ENCODE measurements at regions not wholly inside any gene's neighbourhood (a gene's known extent, or its start where the extent isn't known, plus 50 kb on each side); places are given as distances from the start of the nearest gene placed in this dataset.
"Not testable (repeated sequence)": the region's sequence is repeated elsewhere in the genome, so short reads cannot be mapped to it uniquely, and the experiment has no call there.

- not testable (repeated sequence) for H3K27ac ChIP-seq (ENCODE audit: low read depth, low read length); H3K4me3 ChIP-seq (ENCODE audit: low read depth in 1 of 2, low read length in 2 of 2); H3K27me3 ChIP-seq (ENCODE audit: control insufficient read depth in 1 of 2, insufficient read depth in 2 of 2, low read length in 2 of 2); H3K9me3 ChIP-seq (ENCODE audit: low read length); H3K9ac ChIP-seq (ENCODE audit: low read length)
- H3K36me3 ChIP-seq (ENCODE audit: insufficient read depth, low read length), result peaks cover 54% of the 10 kb centered on the region
- H3K4me1 ChIP-seq (ENCODE audit: insufficient read depth, low read length), result peaks cover 20% of the 10 kb centered on the region
These were observed 99.9 kb downstream of the NCOR2 start for GRCh38 chr12:124467549-124467948.

- H3K27ac ChIP-seq (ENCODE audit: low read depth, low read length), result no peak overlapping the region
- H3K9me3 ChIP-seq (ENCODE audit: low read length), result peaks cover 5% of the 10 kb centered on the region
- no peaks in the 10 kb centered on the region for H3K27me3 ChIP-seq (ENCODE audit: control insufficient read depth in 1 of 2, insufficient read depth in 2 of 2, low read length in 2 of 2)
- peaks cover 51% of the 10 kb centered on the region for H3K36me3 ChIP-seq (ENCODE audit: insufficient read depth, low read length)
- no peak overlapping the region for H3K9ac ChIP-seq (ENCODE audit: low read length)
- peaks cover 28% of the 10 kb centered on the region for H3K4me1 ChIP-seq (ENCODE audit: insufficient read depth, low read length)
- H3K4me3 ChIP-seq (ENCODE audit: low read depth in 1 of 2, low read length in 2 of 2), result no peak overlapping the region
These were observed 100.9 kb downstream of the NCOR2 start for GRCh38 chr12:124466216-124467128.

- peaks cover 28% of the 10 kb centered on the region for H3K4me1 ChIP-seq (ENCODE audit: insufficient read depth, low read length)
- no peak overlapping the region for H3K4me3 ChIP-seq (ENCODE audit: low read depth in 1 of 2, low read length in 2 of 2)
- no peaks in the 10 kb centered on the region for H3K27me3 ChIP-seq (ENCODE audit: control insufficient read depth in 1 of 2, insufficient read depth in 2 of 2, low read length in 2 of 2)
- H3K9ac ChIP-seq (ENCODE audit: low read length), result no peak overlapping the region
- peaks cover 5% of the 10 kb centered on the region for H3K9me3 ChIP-seq (ENCODE audit: low read length)
- no peak overlapping the region for H3K27ac ChIP-seq (ENCODE audit: low read depth, low read length)
- peaks cover 49% of the 10 kb centered on the region for H3K36me3 ChIP-seq (ENCODE audit: insufficient read depth, low read length)
These were observed 101.9 kb downstream of the NCOR2 start for GRCh38 chr12:124465473-124465872.

GRCh38 chr12:124464830-124465229 lies 102.6 kb downstream of the NCOR2 start:
- H3K27ac ChIP-seq (ENCODE audit: low read depth, low read length), result no peak overlapping the region
- H3K4me1 ChIP-seq (ENCODE audit: insufficient read depth, low read length), result peaks cover 28% of the 10 kb centered on the region
- H3K36me3 ChIP-seq (ENCODE audit: insufficient read depth, low read length), result peaks cover 50% of the 10 kb centered on the region
- H3K27me3 ChIP-seq (ENCODE audit: control insufficient read depth in 1 of 2, insufficient read depth in 2 of 2, low read length in 2 of 2), result no peaks in the 10 kb centered on the region
- no peak overlapping the region for H3K9ac ChIP-seq (ENCODE audit: low read length)
- H3K9me3 ChIP-seq (ENCODE audit: low read length), result peaks cover 5% of the 10 kb centered on the region
- H3K4me3 ChIP-seq (ENCODE audit: low read depth in 1 of 2, low read length in 2 of 2), result no peak overlapping the region

- peaks cover 47% of the 10 kb centered on the region for H3K36me3 ChIP-seq (ENCODE audit: insufficient read depth, low read length)
- H3K27ac ChIP-seq (ENCODE audit: low read depth, low read length), result no peak overlapping the region
- H3K27me3 ChIP-seq (ENCODE audit: control insufficient read depth in 1 of 2, insufficient read depth in 2 of 2, low read length in 2 of 2), result no peaks in the 10 kb centered on the region
- no peak overlapping the region for H3K9ac ChIP-seq (ENCODE audit: low read length)
- H3K4me1 ChIP-seq (ENCODE audit: insufficient read depth, low read length), result peaks cover 28% of the 10 kb centered on the region
- peaks cover 5% of the 10 kb centered on the region for H3K9me3 ChIP-seq (ENCODE audit: low read length)
- no peak overlapping the region for H3K4me3 ChIP-seq (ENCODE audit: low read depth in 1 of 2, low read length in 2 of 2)
These were observed 103.3 kb downstream of the NCOR2 start for GRCh38 chr12:124464062-124464461.

GRCh38 chr12:124463341-124463921 lies 104.0 kb downstream of the NCOR2 start:
- Histone ChIP-seq H3K4me3 (ENCODE audit: low read depth in 1 of 2, low read length in 2 of 2) (no peak overlapping the region), H3K9ac (ENCODE audit: low read length) (no peak overlapping the region), H3K4me1 (ENCODE audit: insufficient read depth, low read length) (peaks cover 33% of the 10 kb centered on the region), H3K27me3 (ENCODE audit: control insufficient read depth in 1 of 2, insufficient read depth in 2 of 2, low read length in 2 of 2) (no peaks in the 10 kb centered on the region), H3K27ac (ENCODE audit: low read depth, low read length) (peak overlapping the region; percentile 60), H3K9me3 (ENCODE audit: low read length) (peaks cover 5% of the 10 kb centered on the region), H3K36me3 (ENCODE audit: insufficient read depth, low read length) (peaks cover 52% of the 10 kb centered on the region)

GRCh38 chr12:124462750-124463149 lies 104.7 kb downstream of the NCOR2 start:
- peaks cover 53% of the 10 kb centered on the region for H3K36me3 ChIP-seq (ENCODE audit: insufficient read depth, low read length)

GRCh38 chr12:124461851-124462623 lies 105.4 kb downstream of the NCOR2 start:
- Histone ChIP-seq H3K27ac (ENCODE audit: low read depth, low read length) (peak overlapping the region; percentile 30), H3K9ac (ENCODE audit: low read length) (no peak overlapping the region), H3K27me3 (ENCODE audit: control insufficient read depth in 1 of 2, insufficient read depth in 2 of 2, low read length in 2 of 2) (no peaks in the 10 kb centered on the region), H3K9me3 (ENCODE audit: low read length) (peaks cover 5% of the 10 kb centered on the region), H3K36me3 (ENCODE audit: insufficient read depth, low read length) (peaks cover 53% of the 10 kb centered on the region), H3K4me3 (ENCODE audit: low read depth in 1 of 2, low read length in 2 of 2) (no peak overlapping the region), H3K4me1 (ENCODE audit: insufficient read depth, low read length) (peaks cover 41% of the 10 kb centered on the region)

More at GRCh38 chr12:124462750-124463149, 104.7 kb downstream of the NCOR2 start:
- no peak overlapping the region for H3K9ac ChIP-seq (ENCODE audit: low read length)
- H3K4me1 ChIP-seq (ENCODE audit: insufficient read depth, low read length), result peaks cover 40% of the 10 kb centered on the region
- peak overlapping the region; percentile 60 for H3K27ac ChIP-seq (ENCODE audit: low read depth, low read length)
- H3K9me3 ChIP-seq (ENCODE audit: low read length), result peaks cover 5% of the 10 kb centered on the region
- no peak overlapping the region for H3K4me3 ChIP-seq (ENCODE audit: low read depth in 1 of 2, low read length in 2 of 2)
- no peaks in the 10 kb centered on the region for H3K27me3 ChIP-seq (ENCODE audit: control insufficient read depth in 1 of 2, insufficient read depth in 2 of 2, low read length in 2 of 2)

GRCh38 chr12:124461241-124461673 lies 106.2 kb downstream of the NCOR2 start:
- Histone ChIP-seq H3K4me3 (ENCODE audit: low read depth in 1 of 2, low read length in 2 of 2) (no peak overlapping the region), H3K9me3 (ENCODE audit: low read length) (peaks cover 5% of the 10 kb centered on the region), H3K27me3 (ENCODE audit: control insufficient read depth in 1 of 2, insufficient read depth in 2 of 2, low read length in 2 of 2) (no peaks in the 10 kb centered on the region), H3K9ac (ENCODE audit: low read length) (no peak overlapping the region), H3K4me1 (ENCODE audit: insufficient read depth, low read length) (peaks cover 44% of the 10 kb centered on the region), H3K27ac (ENCODE audit: low read depth, low read length) (no peak overlapping the region), H3K36me3 (ENCODE audit: insufficient read depth, low read length) (peaks cover 53% of the 10 kb centered on the region)

GRCh38 chr12:124460771-124461170 lies 106.6 kb downstream of the NCOR2 start:
- peaks cover 5% of the 10 kb centered on the region for H3K9me3 ChIP-seq (ENCODE audit: low read length)
- no peak overlapping the region for H3K27ac ChIP-seq (ENCODE audit: low read depth, low read length)
- H3K4me3 ChIP-seq (ENCODE audit: low read depth in 1 of 2, low read length in 2 of 2), result no peak overlapping the region
- peaks cover 51% of the 10 kb centered on the region for H3K36me3 ChIP-seq (ENCODE audit: insufficient read depth, low read length)
- H3K27me3 ChIP-seq (ENCODE audit: control insufficient read depth in 1 of 2, insufficient read depth in 2 of 2, low read length in 2 of 2), result no peaks in the 10 kb centered on the region
- no peak overlapping the region for H3K9ac ChIP-seq (ENCODE audit: low read length)
- H3K4me1 ChIP-seq (ENCODE audit: insufficient read depth, low read length), result peaks cover 48% of the 10 kb centered on the region

Data from muscle layer of colon (tissue), 2 donors.